Astrocyte of the hippocampus (primary cell): ENCODE measurements at regions not wholly inside any gene's neighbourhood (a gene's known extent, or its start where the extent isn't known, plus 50 kb on each side); places are given as distances from the start of the nearest gene placed in this dataset.
"Not testable (repeated sequence)": the region's sequence is repeated elsewhere in the genome, so short reads cannot be mapped to it uniquely, and the experiment has no call there.

Source experiments
- DNase-seq: peaks from one replicate; pipeline ENCODE4 v3.0.0; 2011; ENCODE audit warnings: low read depth, low spot score

DNA sequence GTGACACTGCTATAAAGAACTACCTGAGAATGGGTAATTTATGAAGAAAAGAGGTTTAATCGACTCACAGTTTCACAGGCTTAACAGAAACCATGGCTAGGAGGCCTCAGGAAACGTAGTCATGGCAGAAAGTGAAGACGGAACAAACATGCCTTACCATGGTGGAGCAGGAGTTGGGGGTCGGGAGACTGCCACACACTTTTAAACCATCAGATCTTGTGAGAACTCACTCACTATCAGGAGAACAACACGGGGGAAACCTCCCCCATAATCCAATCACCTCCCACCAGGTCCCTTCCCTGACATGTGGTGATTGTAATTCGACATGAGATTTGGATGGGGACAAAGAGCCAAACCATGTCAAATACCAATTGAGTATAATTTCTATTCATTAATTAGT lies 2392.6 kb upstream of the C9orf72 start:
- no peak for DNase-seq

DNA sequence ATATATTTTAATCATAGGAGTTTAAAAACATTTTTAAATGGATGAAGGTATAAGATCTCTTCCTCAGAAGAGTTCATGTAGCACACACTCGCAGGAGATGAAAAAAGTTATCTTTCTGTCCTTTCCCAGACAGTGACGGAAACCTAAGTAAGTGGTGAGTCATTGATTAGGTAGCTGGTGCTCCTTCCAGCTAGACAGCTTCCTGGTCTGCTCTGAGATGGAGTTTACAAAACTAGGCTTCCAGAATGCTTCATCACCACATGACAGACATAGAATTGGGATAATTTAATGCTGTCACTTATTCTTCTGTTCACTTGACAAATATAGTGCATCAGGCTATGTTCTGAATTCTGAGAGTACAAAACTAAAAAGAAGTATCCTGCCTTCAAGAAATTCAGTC lies 2393.0 kb upstream of the C9orf72 start:
- DNase-seq: peak; percentile 12

DNA sequence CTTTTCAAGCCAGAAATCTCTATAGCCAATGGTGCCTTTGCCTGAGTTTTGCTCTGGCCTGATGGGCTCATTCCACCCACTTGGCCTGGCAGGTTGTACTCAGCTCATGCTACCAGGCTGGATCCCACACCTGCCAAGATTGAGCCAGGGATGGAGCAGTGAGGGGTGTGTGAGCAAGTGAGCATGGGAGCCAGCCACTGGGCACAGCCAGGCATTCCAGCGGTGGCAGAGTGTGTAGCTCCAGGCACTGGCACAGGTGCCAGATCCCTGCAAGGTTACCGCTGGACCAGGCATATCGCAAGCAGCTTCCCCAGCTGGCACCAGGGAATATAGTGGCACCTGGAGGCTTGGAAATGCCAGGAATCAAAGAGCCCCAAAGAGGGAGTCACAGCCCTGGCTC lies 2395.6 kb upstream of the C9orf72 start:
- no peak for DNase-seq

DNA sequence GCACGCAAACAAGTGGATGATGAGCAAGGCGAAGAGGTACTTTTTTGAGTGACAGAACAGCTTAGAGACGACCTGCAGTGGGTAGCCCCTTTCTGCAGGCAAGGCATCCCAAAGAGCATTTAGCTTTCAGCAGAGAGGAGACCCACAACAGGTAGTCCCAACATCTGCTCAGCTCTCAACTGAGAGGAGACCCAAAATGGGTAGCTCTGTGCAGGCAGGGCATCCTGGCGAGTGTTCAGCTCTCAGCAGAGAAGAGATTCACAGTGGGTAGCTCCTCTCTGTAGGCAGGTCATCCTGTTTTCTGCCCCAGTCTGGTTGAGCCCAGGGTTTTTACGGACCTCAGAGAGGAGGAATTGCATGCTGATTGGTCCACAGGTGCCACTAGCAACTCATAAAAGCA lies 2396.1 kb upstream of the C9orf72 start:
- DNase-seq: no peak

DNA sequence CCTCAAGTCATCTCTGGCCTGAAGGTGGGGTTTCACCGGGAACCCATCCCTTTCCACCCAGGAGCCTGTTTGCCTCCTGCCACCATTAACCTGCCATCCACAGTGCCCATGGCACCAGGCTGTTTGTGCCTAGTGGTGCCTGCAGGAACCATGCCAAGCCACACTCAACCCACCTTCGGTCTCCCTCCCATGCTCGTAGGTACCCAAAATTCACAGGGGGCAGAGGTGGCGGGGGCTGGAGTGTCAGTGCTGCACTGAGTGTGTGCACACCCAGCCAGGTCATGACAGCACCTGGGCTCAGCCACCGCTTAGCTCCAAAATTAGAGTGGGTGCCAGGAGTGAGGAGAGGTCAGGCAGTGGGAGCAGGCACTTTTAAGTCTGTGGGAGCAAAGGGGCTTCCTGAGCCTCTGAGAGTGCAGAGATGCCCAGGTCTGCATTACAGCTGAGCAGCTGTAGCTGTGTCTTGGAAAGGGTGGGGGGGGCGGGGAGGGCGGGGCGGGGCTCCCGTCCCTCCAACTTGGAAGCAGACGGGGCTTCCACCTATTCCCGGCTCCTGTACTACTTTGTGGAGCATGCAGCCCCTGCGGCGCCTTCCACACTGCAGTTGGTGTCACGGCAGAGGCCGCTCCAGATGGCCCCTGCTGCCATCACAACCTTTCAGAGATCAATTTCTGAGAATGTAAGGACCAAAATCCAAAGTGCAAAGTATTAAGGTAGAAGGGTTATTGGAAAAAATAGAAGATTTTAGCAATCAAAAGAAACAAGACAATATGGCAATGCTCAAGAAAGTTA lies 2396.8 kb upstream of the C9orf72 start:
- no peak for DNase-seq

DNA sequence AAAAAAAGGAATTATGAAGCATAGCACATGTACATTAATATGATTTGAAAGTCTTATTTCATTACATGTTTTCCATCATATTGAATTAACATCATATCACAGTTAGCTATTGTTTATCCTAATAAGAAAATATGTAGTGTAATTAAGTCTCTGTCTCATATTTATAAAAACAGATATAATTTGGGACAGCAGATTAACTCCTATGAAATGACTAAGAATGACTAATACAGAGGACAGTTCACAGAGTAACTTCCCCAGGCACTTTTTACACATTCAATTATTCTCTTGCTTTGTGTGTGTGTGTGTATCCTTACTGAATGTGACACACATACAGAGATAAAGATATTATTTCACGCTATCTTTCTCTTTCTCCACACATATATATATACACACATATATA lies 2400.9 kb upstream of the C9orf72 start:
- no peak for DNase-seq

DNA sequence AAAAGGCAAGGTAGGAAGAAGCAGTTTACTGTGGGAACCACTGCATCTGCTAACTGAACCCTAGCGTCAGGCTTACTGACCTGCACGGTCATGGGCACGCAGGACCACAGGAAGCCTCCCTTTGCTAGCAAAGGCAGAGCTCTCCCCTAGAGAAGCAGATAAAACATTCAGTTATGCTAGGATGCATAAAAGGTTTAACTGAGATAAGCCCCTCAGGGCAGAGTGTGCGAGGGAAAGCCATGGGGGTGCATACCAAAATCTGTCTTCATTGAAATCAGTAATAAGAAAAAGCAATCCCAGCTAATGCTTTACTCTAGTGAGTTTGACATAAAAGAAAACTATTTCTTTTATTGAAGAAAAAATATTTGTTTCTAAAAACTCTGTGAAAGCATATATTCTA lies 2403.7 kb upstream of the C9orf72 start:
- no peak for DNase-seq

DNA sequence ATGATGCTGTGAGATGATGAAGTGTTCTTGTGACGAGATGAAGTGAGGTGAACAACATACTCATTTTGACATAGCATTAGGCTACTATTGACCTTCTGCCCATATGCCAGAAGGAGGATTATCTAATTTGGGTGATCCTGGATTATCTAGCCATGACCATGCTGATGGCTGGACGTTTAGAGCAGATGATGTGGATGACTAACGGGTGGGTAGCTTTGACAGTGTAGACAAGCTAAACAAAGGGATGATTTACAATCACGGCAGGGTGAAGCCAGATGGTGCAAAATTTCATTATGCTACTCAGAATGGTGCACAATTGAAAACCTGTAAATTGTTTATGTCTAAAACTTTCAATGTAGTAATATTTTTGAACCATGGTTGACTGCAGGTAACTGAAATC lies 2403.4 kb upstream of the ACO1 start:
- DNase-seq: no peak

DNA sequence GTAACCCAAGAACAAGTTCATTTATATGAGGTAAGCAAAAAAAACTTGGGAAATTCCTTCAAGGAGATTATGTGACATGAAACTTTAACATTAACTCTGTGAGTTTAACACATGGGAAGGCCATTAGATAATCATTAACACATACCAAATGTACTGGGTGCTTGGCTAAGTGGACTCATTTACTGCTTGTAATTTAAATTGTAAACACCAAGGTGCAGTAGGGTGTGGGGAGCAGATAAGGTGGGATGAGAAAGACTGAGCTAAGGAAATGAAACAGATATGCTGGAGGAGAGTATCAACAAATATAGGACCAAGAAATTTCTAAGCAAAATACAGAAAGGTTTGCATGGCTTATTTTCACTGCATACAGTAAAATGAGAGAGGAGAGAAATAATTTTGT lies 2384.8 kb upstream of the ACO1 start:
- DNase-seq: no peak

DNA sequence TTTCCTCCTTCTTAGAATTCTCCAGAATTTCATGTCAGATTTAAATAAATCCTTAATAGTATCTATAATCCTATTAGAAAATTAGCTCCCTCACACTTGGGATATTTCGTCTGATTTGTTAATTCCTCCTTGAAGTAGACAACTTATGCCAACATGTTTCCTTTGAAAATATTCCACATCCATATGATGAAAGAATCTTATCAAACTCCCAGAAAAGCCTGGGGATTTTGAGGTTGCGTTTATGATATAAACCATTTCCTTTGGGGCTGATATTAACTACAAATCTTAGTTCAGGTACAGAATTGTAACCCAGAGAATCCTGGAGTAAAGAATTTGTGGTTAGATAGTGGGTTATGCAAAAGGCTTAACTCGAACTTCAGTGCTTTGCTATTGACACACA lies 2373.8 kb upstream of the ACO1 start:
- DNase-seq: no peak

DNA sequence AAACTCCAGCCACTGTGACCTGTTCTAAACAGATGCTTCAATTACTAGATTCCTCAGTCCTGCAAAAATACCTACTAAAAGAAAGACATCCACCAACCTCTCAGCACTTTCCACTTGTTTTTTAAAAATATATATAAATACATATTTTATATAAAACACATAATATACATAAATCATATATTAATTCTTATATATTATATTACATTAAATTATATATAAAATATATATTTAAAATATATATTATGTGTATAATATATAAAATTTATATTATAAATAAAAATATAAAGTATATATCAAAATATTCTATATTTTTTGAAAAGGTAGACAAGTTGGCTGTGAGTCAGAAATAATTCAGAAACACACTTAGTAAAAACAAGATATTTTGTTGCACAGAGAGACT lies 2371.8 kb upstream of the ACO1 start:
- no peak for DNase-seq

DNA sequence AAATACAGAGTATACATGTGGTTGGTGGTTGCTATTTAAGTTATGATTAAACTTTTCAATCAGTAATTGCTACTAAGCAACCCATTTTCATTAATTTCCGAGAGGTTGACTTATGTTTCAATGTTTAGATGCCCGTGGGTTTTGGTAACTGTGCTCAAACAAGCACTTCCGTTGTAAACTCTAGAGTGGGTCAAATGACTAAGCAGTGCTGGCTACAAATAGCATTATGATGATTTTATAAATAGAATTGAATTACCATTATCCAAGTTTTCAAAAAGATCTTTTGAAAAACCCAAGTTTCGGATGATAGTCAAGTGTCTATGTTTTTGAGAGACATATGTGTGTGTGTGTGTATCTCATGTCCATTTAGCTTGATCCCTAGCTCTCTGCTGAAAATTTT lies 2369.4 kb upstream of the ACO1 start:
- no peak for DNase-seq

DNA sequence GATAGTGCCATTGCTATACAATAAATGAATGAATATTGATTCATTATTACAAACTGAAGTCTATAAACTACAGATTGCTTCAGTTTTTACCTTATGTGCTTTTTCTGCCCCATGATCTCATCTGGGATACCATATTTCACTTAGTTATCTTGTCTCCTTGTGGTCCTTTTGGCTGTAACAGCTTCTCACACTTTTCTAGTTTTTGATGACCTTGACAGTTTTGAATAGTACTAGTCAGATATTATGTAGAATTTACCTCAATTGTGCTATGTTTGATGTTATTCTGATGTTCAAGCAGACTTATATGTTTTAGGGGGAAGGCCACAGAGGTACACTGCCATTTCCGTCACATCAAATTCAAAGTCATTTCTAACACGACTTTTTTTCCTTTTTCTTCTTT lies 2364.3 kb upstream of the ACO1 start:
- no peak for DNase-seq

DNA sequence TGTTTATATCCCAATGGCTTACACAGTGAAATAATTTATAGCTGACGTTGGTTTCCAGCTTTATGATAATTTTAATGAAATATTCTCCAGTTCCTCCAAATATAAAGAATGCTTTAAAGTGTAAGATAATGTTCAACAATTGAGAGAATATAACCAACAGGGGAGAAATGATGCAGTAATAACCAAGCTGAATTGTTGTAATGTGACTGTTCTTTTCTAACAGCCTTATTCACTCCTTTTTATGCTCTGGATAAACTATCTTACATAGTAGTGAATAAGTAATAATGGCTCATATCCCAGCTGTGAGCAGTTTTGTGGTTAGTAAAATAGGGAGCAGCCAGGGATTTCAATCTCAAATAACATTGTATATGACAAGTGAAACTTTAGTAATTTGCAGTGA lies 2348.7 kb upstream of the ACO1 start:
- no peak for DNase-seq

DNA sequence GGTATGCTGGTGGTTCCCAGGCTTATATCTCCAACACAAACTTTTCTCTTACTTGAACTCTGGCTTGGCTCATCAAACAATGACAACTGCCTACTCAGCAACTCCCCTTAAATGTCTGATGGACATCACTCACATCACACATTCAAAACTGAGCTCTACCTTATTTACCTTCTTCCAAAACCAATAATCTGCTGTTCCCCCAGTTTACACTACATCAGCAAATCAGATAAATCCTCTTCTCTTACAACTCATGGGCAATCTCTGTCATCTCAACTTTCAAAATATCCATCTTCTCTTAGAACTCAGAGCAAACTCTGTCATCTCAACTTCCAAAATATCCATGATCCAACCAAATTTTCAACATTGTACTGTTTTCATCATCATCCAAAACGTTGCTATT lies 2347.9 kb upstream of the ACO1 start:
- no peak for DNase-seq

DNA sequence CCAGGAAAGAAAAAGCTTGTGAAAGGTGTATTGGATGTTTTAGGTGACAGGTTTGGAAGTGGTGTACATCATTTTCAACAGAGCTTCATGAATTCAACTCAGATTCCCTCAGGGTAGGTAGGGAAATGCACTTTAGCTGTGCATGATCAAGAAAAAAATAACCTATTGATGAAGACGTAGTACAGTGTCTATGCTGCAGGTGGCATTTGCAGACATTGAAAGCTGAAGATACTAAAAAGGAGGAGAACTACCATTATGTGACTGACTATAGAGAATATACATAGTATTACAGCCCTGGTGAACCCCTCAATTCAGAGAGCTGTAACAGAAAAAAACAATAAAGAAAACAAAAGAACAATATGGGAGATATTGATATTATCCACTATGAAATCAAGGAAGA lies 2344.7 kb upstream of the ACO1 start:
- no peak for DNase-seq

DNA sequence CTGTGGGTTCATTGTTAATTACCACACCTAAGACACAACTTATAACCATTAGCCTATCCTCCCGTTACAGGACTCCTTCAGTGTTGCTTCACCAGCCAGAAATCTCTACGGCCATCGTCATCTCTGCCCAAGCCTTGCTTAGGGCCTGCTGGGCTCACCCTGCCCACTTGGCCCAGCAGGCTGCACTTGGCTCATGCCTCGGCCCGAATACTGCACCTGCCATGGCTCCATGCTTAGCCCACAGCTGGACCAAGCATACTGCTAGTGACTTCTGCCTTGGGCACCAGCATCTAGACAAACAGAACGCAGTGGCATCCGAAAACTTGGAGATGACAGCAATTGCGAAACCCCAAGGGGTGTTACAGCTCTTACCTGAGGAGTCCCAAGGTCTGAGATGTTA lies 2336.0 kb upstream of the ACO1 start:
- no peak for DNase-seq

DNA sequence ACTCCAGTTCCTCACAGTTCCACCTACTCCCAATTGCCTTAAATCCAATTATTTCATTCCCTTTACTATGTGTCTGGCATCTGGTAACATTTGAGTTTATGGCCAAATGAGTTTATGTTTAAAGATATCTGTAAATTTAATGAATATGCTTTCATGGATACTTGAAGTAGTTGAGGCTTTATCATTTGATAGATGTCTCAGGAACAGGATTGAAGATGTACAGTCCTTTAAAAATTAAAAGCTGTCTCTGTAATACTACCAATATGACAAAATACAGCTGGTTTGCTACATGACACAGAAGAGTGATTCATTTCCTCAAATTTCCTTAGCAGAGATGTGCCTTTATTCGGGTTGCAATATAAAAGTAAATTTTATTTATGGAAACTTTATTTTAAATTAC lies 2326.0 kb upstream of the ACO1 start:
- no peak for DNase-seq

DNA sequence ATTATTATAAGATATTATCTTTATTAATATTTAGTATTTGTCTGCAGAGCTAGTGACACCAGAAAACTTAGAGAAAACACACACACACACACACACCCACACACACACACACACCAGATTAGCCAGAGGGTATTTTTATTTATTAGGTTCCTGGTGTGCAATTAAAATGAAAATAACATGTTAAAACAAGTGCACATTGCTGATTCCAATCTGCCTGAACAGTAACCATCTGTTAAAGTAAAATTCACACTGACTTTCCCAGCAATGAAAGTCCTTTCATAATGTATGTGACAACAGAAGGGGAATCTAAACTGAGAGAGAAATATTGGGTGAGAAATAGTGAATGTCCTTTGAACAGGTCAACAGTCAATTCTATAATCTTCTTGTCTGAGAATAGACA lies 2323.5 kb upstream of the ACO1 start:
- no peak for DNase-seq

DNA sequence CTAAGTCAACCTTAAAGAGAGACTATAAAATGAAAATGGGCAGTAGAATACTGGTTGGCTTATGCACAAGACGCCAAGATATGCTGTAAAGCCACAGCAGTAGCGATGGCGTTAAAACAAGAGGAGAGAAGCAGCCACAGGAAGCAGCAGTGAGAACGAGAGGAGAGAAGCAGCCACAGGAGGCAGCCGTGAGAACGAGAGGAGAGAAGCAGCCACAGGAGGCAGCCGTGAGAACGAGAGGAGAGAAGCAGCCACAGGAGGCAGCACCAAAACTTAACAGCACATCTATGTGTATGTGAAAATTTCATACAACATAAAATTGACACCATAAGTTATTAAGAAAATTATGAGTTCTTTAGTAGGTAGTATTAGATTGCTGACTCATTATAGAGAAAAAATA lies 2318.6 kb upstream of the ACO1 start:
- DNase-seq: no peak

DNA sequence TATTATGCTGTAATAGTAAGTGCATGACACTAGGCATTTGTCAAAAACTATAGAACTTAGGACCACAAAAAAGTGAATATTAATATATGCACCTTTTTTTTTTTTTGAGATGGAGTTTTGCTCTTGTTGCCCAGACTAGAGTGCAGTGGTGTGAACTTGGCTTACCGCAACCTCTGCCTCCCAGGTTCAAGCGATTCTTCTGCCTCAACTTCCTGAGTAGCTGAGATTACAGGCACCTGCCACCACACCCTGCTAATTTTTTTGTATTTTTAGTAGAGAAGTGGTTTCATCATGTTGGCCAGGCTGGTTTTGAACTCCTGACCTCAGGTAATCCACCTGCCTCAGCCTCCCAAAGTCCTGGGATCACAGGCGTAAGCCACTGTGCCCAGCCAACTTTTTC lies 2315.2 kb upstream of the ACO1 start:
- DNase-seq: not testable (repeated sequence)

DNA sequence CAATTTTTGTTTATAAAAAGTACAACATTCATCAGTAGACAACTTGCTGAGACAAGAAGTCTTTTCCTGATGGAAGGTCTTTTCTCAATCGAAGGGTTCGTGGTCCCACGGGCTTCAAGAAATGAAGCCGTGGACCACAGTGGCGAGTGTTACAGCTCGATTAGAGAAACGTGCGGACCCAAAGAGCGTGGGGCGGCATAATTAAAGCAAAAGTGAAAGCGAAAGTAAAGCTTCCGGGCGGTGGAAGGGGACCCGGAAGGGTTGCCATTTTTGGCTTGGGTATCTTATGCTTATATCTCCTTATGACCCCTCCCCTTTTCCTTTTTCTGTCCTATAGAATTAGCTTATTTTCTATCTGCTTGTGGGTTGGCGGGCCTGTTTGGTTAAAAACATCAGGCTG lies 2309.4 kb upstream of the ACO1 start:
- DNase-seq: no peak

DNA sequence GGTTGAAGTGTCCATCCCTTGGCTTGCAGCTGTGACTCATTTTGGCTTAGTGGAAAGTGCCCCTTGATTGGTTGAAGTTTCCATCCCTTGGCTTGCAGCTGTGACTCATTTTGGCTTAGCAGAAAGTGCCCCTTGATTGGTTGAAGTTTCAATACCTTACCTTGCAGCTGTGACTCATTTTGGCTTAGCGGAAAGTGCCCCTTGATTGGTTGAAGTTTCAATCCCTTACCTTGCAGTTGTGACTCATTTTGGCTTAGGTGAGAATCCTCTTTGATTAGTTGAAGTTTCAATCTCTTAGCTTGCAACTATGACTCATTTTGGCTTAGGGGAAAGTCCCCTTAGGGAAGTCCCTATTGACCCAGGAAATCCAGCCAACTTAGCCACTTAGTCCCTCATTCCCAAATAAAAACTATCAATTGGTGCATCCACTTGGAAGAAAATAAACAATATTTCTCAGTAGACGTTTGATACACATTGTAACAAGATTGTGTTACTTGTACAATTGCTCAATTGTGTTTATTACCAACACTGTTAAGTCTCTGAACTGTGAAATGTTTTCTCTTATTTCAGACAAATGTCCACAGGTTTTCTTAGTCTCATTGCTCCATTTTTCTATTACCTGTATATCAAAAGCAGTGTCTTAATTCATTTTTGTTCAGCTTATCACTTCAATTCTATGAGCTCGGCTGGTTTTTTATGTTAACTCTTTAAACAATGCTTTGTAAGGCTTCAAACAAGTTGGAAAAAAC lies 2308.8 kb upstream of the ACO1 start:
- no peak for DNase-seq

DNA sequence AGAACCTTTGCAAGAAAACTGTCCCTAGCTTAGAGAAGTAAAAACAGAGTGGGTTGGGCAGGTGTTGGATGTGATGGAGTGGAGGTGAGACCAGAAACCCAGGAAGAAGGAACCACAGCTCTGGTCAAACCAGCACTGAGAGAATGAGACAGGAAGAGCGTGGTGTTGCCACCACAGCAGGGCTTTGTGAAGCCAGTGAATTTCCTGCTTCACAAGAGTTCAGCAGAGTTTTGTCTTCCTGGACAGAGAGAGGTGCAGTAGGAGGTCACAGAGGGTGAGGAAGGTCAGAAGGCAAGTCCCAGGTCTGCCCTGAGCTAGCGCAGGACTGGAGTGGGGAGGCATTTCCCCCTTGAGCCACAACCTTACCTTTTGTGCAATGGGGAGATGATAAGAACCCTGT lies 2306.2 kb upstream of the ACO1 start:
- no peak for DNase-seq
